Activated CD8-positive, alpha-beta memory T cell treated with anti-CD3 and anti-CD28 coated beads, Interleukin-2, amount 10 ng/mL, durations not matched to agents 7 days and 5 days (primary cell): ENCODE measurements at regions not wholly inside any gene's neighbourhood (a gene's known extent, or its start where the extent isn't known, plus 50 kb on each side); places are given as distances from the start of the nearest gene placed in this dataset.
"Not testable (repeated sequence)": the region's sequence is repeated elsewhere in the genome, so short reads cannot be mapped to it uniquely, and the experiment has no call there.

ENCODE experiments used
- ATAC-seq: fragments of 150-1000 bp; cut with Tn5 transposase; one replicate; pipeline ENCODE4 v1.10.0; 2021; ENCODE audit warnings: moderate library complexity
- CTCF ChIA-PET: fragments of 350-600 bp; sonication (Branson Sonifier 250); formaldehyde crosslinking; loops from one replicate; lab custom pipeline; 2021; ENCODE audit warnings: antibody characterized with exemption; lab: Charles Lee
- DNase-seq: peaks from one replicate; pipeline ENCODE4 v3.0.0-alpha.2; 2020
- H3K27ac Mint-ChIP-seq: one replicate; pipeline ENCODE4 v1.8.0; 2021; ENCODE audit warnings: mild to moderate bottlenecking, mixed read lengths
- H3K27me3 Mint-ChIP-seq: one replicate; pipeline ENCODE4 v1.8.0; 2021; ENCODE audit warnings: mixed read lengths
- H3K36me3 Mint-ChIP-seq: one replicate; pipeline ENCODE4 v1.8.0; 2021; ENCODE audit warnings: mild to moderate bottlenecking, mixed read lengths
- H3K4me1 Mint-ChIP-seq: one replicate; pipeline ENCODE4 v1.8.0; 2021; ENCODE audit warnings: mixed read lengths
- H3K4me3 Mint-ChIP-seq: one replicate; pipeline ENCODE4 v1.8.0; 2021; ENCODE audit warnings: mild to moderate bottlenecking, moderate library complexity, mixed read lengths
- H3K9me3 Mint-ChIP-seq: one replicate; pipeline ENCODE4 v1.8.0; 2022; ENCODE audit warnings: low read depth, mixed read lengths

- ATAC-seq (peak; percentile 99), DNase-seq (peak; percentile 93)
- Mint-ChIP-seq H3K27me3 (no peaks in the 10 kb centered on the region), H3K9me3 (no peaks in the 10 kb centered on the region), H3K4me1 (peaks cover 51% of the 10 kb centered on the region), H3K4me3 (peak overlapping the region; percentile 56), H3K27ac (peak overlapping the region; percentile 97), H3K36me3 (peaks cover 23% of the 10 kb centered on the region)
- CTCF ChIA-PET = interaction anchor here (0.7 to 2.0 kb wide), 8 partner anchors 12 to 179 kb away, joined by 3 to 7 read pairs (median 4); no protein-coding TSS in a partner anchor
Measured at GRCh38 chr3:153221748-153222162, 59.7 kb downstream of the RAP2B start.

- CTCF ChIA-PET, H3K4me3 Mint-ChIP-seq, H3K36me3 Mint-ChIP-seq, ATAC-seq, DNase-seq, H3K9me3 Mint-ChIP-seq, H3K27ac Mint-ChIP-seq, H3K27me3 Mint-ChIP-seq: not testable (repeated sequence)
- H3K4me1 Mint-ChIP-seq = peaks cover 11% of the 10 kb centered on the region
Measured at GRCh38 chr3:153226877-153227276, 64.9 kb downstream of the RAP2B start.

DNA sequence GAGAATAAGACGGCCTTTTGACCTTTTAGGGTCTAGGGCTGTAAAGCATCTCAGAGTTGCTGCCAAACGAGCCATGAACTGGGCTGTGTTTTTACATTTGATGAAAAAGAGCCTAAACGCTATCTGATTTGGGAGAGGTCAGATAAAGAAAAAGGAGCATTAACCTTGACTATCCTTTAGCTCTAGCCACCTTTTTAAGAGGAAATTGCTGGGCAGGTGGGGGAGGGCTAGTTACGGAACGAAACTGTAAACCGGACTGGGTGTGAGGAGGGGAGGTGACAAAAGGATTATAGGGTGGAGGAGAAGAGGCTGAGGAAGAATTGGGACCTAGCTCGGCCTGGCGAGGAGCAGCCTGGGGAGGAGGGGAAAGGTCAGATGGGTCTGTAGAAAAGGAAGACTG, 68.4 kb downstream of the RAP2B start:
- H3K9me3 Mint-ChIP-seq, CTCF ChIA-PET, H3K4me1 Mint-ChIP-seq, ATAC-seq, H3K27ac Mint-ChIP-seq, DNase-seq, H3K27me3 Mint-ChIP-seq, H3K4me3 Mint-ChIP-seq, H3K36me3 Mint-ChIP-seq: not testable (repeated sequence)

- H3K4me1 Mint-ChIP-seq, H3K27ac Mint-ChIP-seq, ATAC-seq, H3K27me3 Mint-ChIP-seq, H3K36me3 Mint-ChIP-seq, H3K4me3 Mint-ChIP-seq, CTCF ChIA-PET, DNase-seq, H3K9me3 Mint-ChIP-seq: not testable (repeated sequence)
Measured at GRCh38 chr3:153231245-153231644, 69.2 kb downstream of the RAP2B start.

- H3K36me3 Mint-ChIP-seq, ATAC-seq, H3K4me3 Mint-ChIP-seq, H3K27me3 Mint-ChIP-seq, DNase-seq, H3K9me3 Mint-ChIP-seq, H3K27ac Mint-ChIP-seq, H3K4me1 Mint-ChIP-seq: not testable (repeated sequence)
- CTCF ChIA-PET = interaction anchor here (1.8 kb wide), 1 partner anchor 69 kb away, joined by 3 read pairs; no protein-coding TSS in a partner anchor
Measured at GRCh38 chr3:153232050-153232752, 70.2 kb downstream of the RAP2B start.

DNA sequence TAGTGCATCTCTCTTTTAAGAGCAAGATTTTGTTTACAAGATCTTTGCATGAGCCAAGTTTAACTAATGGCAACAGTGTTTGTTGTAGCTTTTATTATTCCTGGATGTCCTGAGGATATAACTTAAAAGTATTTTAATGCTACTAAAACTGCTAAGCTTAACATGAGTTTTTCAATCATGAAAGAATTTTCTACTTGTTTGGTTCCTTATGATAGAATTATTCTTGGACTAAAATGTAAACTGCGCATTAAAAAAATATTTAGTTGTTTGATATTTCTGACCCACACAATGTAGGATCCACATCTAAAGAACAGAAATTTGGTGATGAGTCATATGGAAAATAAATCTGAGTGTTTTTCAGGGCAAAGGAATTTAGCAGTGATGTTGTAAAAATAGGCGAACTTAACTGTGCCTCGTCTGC, 70.8 kb downstream of the RAP2B start:
- H3K27me3 Mint-ChIP-seq = no peaks in the 10 kb centered on the region
- H3K27ac Mint-ChIP-seq = no peak overlapping the region
- H3K4me1 Mint-ChIP-seq = peaks cover 2% of the 10 kb centered on the region
- CTCF ChIA-PET = interaction anchor here (1.8 kb wide), 1 partner anchor 70 kb away, joined by 3 read pairs; no protein-coding TSS in a partner anchor
- no peak overlapping the region for H3K4me3 Mint-ChIP-seq
- DNase-seq (no peak), ATAC-seq (no peak)
- H3K36me3 Mint-ChIP-seq = no peaks in the 10 kb centered on the region
- no peaks in the 10 kb centered on the region for H3K9me3 Mint-ChIP-seq

GRCh38 chr3:153233986-153234385, 72.0 kb downstream of the RAP2B start:
- H3K4me1 Mint-ChIP-seq = peaks cover 2% of the 10 kb centered on the region
- ATAC-seq (no peak), DNase-seq (no peak)
- no peaks in the 10 kb centered on the region for H3K36me3 Mint-ChIP-seq
- no peaks in the 10 kb centered on the region for H3K27me3 Mint-ChIP-seq
- H3K4me3 Mint-ChIP-seq = no peak overlapping the region
- H3K27ac Mint-ChIP-seq = no peak overlapping the region
- CTCF ChIA-PET = interaction anchor here (0.6 to 1.8 kb wide), 3 partner anchors 12 to 122 kb away, joined by 3 read pairs; no protein-coding TSS in a partner anchor
- H3K9me3 Mint-ChIP-seq = no peaks in the 10 kb centered on the region

DNA sequence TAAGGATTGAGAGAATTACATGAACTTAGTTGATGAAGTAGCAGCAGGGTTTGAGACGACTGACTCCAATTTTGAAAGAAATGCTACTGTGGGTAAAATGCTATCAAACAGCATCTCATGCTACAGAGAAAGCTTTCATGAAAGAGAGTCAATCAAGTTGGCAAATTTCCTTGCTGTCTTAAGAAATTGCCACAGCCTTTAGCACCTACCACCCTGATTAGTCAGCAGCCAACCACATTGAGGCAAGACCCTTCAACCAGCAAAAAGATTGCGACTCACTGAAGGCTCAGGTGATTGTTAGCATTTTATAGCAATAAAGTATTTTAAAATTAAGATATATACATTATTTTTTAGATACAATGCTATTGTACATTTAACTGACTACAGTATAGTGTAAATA, 80.9 kb downstream of the RAP2B start:
- H3K27me3 Mint-ChIP-seq = no peaks in the 10 kb centered on the region
- H3K36me3 Mint-ChIP-seq = no peaks in the 10 kb centered on the region
- peaks cover 6% of the 10 kb centered on the region for H3K4me1 Mint-ChIP-seq
- CTCF ChIA-PET = no interaction called here
- peaks cover 2% of the 10 kb centered on the region for H3K9me3 Mint-ChIP-seq
- H3K4me3 Mint-ChIP-seq = no peak overlapping the region
- DNase-seq (no peak), ATAC-seq (no peak)
- H3K27ac Mint-ChIP-seq = no peak overlapping the region

- Mint-ChIP-seq H3K36me3 (no peaks in the 10 kb centered on the region), H3K4me1 (peaks cover 10% of the 10 kb centered on the region), H3K4me3 (no peak overlapping the region), H3K27ac (no peak overlapping the region), H3K9me3 (peaks cover 2% of the 10 kb centered on the region), H3K27me3 (no peaks in the 10 kb centered on the region)
- CTCF ChIA-PET = no interaction called here
- DNase-seq = no peak
- ATAC-seq = no peak
Measured at GRCh38 chr3:153244961-153245360, 82.9 kb downstream of the RAP2B start.

DNA sequence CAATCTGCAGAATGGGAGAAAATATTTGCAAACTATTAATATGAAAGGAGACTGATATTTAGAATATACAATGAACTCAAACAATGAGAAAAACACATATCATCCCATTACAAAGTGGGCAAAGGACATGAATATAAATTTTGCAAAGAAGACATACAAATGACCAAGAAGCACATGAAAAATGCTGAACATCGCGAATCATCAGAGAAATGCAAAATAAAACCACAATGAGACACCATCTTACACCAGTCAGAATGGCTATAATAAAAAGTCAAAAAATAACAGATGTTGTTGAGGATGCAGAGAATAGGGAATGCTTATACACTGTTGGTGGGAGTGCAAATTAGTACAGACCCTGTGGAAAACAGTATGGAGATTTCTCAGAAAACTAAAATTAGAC, 83.6 kb downstream of the RAP2B start:
- H3K27ac Mint-ChIP-seq = no peak overlapping the region
- ATAC-seq (no peak), DNase-seq (no peak)
- peaks cover 10% of the 10 kb centered on the region for H3K4me1 Mint-ChIP-seq
- H3K4me3 Mint-ChIP-seq = no peak overlapping the region
- CTCF ChIA-PET = no interaction called here
- no peaks in the 10 kb centered on the region for H3K27me3 Mint-ChIP-seq
- H3K9me3 Mint-ChIP-seq = peaks cover 2% of the 10 kb centered on the region
- no peaks in the 10 kb centered on the region for H3K36me3 Mint-ChIP-seq

DNA sequence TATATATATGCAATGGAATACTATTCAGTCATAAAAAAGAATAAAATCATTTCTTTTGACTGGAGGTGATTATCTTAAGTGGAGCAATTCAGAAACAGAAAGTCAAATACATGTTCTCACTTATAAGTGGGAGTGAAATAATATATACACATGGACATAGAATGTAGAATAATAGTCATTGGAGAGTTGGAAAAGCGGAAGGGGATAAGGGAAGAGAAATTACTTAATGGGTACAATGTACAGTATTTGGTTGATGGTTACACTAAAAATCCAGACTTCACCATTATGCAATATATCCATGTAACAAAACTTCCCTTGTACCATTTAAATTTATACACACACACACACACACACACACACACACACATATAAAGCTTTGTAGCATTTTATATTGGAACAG, 84.3 kb downstream of the RAP2B start:
- no peak overlapping the region for H3K4me3 Mint-ChIP-seq
- peaks cover 10% of the 10 kb centered on the region for H3K4me1 Mint-ChIP-seq
- ATAC-seq (no peak), DNase-seq (no peak)
- CTCF ChIA-PET = no interaction called here
- H3K27me3 Mint-ChIP-seq = no peaks in the 10 kb centered on the region
- H3K36me3 Mint-ChIP-seq = peaks cover 1% of the 10 kb centered on the region
- H3K9me3 Mint-ChIP-seq = peaks cover 2% of the 10 kb centered on the region
- no peak overlapping the region for H3K27ac Mint-ChIP-seq

GRCh38 chr3:153246806-153247205, 84.8 kb downstream of the RAP2B start:
- H3K4me3 Mint-ChIP-seq = no peak overlapping the region
- ATAC-seq (no peak), DNase-seq (no peak)
- H3K27ac Mint-ChIP-seq = no peak overlapping the region
- CTCF ChIA-PET = no interaction called here
- H3K36me3 Mint-ChIP-seq = peaks cover 3% of the 10 kb centered on the region
- peaks cover 2% of the 10 kb centered on the region for H3K9me3 Mint-ChIP-seq
- peaks cover 10% of the 10 kb centered on the region for H3K4me1 Mint-ChIP-seq
- no peaks in the 10 kb centered on the region for H3K27me3 Mint-ChIP-seq

GRCh38 chr3:153247331-153248330, 85.6 kb downstream of the RAP2B start:
- no peak for ATAC-seq
- Mint-ChIP-seq H3K9me3 (no peaks in the 10 kb centered on the region), H3K36me3 (peaks cover 3% of the 10 kb centered on the region), H3K27ac (no peak overlapping the region), H3K27me3 (no peaks in the 10 kb centered on the region), H3K4me3 (no peak overlapping the region), H3K4me1 (peaks cover 6% of the 10 kb centered on the region)
- CTCF ChIA-PET = no interaction called here
- no peak for DNase-seq
